ENCODE measurements at regions not wholly inside any gene's neighbourhood (a gene's known extent, or its start where the extent isn't known, plus 50 kb on each side); places are given as distances from the start of the nearest gene placed in this dataset.
A peak's percentile ranks its signal among the peaks of the same experiment; 100 is the strongest.

- DNase-seq (ENCODE audit: low read depth, low spot score) = no peak
These were observed 168.0 kb downstream of the LINC00237 start for GRCh38 chr20:20938131-20938530.

DNA sequence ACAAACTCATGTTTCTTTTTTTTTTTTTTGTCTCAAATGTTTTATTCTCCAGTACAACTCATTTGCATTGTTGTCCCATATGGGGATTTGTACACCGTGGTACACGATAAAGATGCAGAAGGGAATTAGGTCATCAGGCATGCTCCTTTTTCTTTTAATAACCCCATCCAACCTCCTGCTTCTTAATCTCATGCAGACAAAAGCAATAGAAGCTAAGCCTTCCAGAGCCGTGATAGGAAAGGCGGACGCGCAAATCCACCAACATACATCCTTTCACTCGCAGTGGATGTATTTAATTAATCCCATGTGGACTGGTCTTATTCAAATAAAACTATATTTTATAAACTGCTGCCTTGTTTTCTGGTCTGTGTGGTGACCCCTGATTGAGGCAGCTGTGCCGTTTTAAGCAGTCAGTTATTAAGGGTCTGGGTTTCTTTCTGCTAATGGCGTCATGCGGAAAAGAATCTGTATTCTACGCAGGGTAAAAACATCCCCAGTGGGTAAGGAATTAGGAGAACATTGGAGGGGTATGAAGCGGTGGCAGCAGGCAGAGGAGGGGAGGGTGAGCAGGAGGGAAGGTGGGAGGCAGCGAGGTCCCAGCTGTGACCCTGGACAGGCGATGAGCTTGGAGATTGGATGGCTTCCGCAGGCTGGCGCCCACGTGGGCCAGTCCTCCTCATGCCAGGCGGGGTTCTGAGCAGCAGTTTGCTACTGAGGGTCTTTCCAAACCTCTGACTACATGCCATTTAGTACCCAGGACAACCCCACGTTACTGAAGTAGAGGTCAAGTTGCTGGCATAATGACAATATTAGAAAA lies 172.8 kb downstream of the LINC00237 start:
- no peak for DNase-seq (ENCODE audit: low read depth, low spot score)

- DNase-seq (ENCODE audit: low read depth, low spot score) = no peak
These were observed 174.0 kb downstream of the LINC00237 start for GRCh38 chr20:20932156-20932555.

DNA sequence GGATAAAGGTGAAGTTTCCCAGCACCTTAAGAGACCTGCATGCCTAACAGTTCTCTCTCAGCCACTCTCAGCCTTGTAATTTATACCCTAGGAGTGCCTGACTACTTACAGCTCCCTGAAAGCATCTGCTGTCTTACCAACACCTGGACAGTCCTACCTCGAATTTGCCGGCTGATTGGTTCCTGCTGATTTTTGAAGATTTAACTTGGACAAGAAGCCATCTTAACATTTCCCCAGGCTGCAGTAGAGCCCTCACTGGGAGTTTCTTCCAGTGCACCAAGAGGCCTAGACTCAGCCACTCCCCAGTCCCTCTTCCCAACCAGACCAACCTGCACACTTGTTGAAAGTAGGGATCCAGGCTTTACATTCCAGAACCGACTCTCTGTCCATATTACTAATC lies 174.5 kb downstream of the LINC00237 start:
- no peak for DNase-seq (ENCODE audit: low read depth, low spot score)

DNA sequence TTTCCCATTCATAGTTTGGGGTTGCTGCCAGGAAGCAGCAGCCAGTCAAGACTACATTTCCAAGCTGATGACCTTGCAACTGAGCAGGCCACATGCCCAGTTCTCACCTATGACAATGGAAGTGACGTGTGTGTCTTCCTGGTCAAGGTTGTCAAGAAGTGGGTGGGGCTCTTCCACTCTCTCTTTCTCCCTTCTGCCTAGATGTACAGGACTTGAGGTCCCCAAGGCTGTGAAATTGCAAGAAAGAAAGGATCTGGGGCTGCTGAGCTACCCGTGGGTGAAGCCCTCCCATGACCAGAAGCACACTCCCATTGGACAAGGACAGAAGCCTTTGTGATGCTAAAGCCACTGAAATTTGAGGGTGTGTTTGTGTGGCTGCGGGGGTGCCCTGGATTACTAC lies 175.1 kb downstream of the LINC00237 start:
- DNase-seq (ENCODE audit: low read depth, low spot score) = no peak

GRCh38 chr20:20930500-20930899 lies 175.7 kb downstream of the LINC00237 start:
- no peak for DNase-seq (ENCODE audit: low read depth, low spot score)

GRCh38 chr20:20929341-20929740 lies 176.8 kb downstream of the LINC00237 start:
- no peak for DNase-seq (ENCODE audit: low read depth, low spot score)

- no peak for DNase-seq (ENCODE audit: low read depth, low spot score)
These were observed 179.8 kb downstream of the LINC00237 start for GRCh38 chr20:20926222-20926905.

GRCh38 chr20:20920433-20920832 lies 185.7 kb downstream of the LINC00237 start:
- DNase-seq (ENCODE audit: low read depth, low spot score) = no peak

DNA sequence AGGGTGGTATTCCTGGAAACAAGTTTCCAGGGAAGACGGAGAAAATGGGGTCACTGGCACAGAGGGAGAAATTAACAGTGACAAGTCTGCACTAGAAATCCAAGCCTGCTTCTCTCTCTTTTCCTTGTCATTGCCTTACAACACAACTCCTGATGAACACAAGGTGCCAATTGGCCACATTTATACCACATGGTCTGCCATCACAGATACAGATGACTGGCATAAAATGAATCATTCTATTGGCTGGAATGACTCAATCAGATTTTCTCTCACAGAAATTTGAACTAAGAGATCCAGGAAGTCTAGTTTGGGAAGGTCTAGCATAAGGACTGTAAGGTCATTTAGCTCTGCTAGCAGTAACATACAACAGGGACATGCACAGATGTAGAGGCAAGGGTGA lies 190.3 kb downstream of the LINC00237 start:
- no peak for DNase-seq (ENCODE audit: low read depth, low spot score)

GRCh38 chr20:20904501-20904831 lies 192.0 kb upstream of the RALGAPA2 start:
- no peak for DNase-seq (ENCODE audit: low read depth, low spot score)

DNA sequence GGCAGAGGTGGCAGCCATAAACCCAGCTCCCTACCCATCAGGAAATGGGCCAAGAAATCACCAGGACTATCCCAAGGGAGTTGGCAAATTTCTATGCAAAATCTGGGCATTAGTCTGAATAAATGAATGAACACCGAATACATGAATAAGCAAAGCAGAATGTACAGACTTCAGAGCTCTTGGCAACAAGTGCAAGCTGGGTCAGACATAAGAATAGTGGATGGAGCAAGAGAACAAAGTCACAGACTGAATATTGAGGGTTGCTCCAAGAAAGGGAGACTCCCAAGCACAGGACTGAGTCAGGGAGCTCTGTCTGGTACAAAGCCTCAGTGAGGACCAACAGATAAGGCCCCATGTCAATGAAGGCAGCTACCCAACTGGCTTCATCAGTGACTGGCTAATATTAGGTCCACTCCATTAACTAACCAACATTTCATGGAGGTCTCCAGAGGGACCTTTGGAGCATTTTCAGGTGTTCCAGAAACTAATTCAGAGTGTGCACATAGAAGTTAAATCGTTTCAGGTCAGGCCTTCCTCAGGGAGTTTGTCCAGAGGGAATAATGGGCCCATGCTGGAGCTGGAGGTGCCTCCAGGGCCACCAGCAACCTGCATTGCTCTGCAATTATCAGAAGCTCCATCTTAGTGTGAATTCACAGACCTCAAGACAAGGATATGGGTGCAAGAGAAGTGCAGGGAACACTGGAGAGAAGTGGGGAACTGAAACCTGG lies 191.5 kb upstream of the RALGAPA2 start:
- DNase-seq (ENCODE audit: low read depth, low spot score) = no peak

DNA sequence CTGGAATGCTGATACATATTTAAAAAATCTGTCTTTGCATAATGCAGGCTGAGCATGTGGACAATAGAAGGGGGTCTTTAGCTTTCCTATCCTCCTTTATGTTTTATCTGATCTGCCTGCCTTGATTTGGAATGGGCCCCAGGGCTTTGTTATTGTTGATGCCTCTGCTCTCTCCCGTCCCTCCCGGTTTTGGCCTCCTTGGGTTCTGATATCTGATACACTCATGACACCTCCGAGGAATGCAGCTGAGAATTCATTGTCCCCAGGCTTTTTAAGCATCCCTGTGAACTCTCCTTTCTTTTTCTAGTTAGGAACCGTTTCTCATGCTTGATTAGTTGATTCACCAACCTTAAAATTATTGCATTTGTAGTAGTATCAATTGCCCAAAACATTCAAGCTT lies 185.5 kb upstream of the RALGAPA2 start:
- DNase-seq (ENCODE audit: low read depth, low spot score) = peak; percentile 86

GRCh38 chr20:20897145-20897544 lies 184.7 kb upstream of the RALGAPA2 start:
- DNase-seq (ENCODE audit: low read depth, low spot score) = no peak

GRCh38 chr20:20896606-20897005 lies 184.2 kb upstream of the RALGAPA2 start:
- DNase-seq (ENCODE audit: low read depth, low spot score) = no peak

DNA sequence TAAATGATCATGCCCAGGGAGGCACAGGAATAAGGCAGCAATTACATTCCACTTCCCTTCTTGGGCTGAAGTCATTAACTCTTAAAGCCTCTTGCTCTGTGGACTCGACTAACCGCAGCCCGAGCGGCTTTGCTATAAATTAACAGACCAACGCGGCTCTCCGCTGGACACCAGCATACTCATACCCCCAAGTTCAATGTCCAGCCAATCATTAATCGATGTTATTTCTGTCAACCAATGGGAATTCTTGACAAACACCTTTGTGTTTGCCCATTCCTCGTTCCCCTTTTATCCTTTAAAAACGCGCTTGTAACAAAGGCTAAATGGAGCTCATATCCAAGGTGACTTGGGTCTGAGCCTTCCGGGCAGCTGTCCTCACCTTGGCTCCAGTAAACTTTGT lies 183.1 kb upstream of the RALGAPA2 start:
- no peak for DNase-seq (ENCODE audit: low read depth, low spot score)

DNA sequence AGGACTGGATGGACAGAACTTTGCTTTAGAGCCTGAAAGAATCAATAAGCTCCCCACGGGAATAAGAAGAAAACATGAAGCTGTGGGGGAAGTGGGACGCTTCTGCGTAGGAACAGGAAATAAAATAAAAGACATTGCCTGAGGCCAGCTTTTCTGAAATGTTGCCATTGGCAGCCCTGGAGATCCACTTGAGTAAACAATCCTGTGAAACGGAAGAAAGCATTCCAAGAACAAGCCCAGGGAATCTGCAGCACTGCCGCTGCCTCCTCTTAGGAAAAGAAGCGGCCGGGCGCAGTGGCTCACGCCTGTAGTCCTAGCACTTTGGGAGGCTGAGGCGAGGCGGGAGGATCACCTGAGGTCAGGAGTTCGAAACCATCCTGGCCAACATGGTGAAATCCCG lies 182.3 kb upstream of the RALGAPA2 start:
- peak; percentile 76 for DNase-seq (ENCODE audit: low read depth, low spot score)

DNA sequence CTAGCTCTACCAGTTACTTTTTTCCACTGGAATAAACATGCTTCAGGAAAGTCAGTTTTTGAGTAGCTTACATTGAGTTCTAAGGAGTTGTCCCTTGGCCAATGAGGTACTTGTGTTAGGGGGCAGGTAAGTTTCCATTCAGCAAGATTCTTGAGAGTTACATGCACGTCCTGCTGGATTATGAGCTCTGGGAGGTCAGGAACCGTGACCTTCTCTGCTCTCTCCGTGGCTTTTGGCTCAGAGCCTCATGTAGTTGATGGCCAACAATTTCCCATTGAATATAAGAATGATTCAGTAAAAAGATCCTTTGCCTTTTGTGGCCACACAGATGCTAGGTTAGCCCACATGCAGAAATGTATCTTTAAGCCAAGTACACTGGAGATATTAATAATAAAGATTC lies 181.8 kb upstream of the RALGAPA2 start:
- DNase-seq (ENCODE audit: low read depth, low spot score) = peak; percentile 5

GRCh38 chr20:20892328-20892727 lies 179.9 kb upstream of the RALGAPA2 start:
- DNase-seq (ENCODE audit: low read depth, low spot score) = peak; percentile 14

- no peak for DNase-seq (ENCODE audit: low read depth, low spot score)
These were observed 178.3 kb upstream of the RALGAPA2 start for GRCh38 chr20:20890751-20891150.

GRCh38 chr20:20888936-20889335 lies 176.5 kb upstream of the RALGAPA2 start:
- no peak for DNase-seq (ENCODE audit: low read depth, low spot score)

DNA sequence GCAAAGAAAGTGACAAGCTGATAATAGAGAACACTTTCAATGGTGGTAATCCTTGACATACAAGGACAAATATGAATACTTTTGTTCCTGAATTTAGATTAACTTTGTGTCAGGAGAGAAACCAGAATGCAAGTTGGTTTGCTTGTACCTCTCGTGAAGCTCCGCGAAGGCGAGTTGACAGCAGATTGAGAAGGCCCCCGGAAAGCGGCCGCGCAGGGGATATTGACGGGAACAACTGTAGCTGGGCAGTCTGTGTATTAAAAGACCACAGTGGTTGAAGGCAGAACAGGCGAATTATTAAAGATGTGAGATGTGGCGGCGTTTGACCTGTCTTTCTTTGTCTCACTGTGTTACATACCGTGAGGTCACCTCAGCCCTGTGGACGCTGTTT lies 175.8 kb upstream of the RALGAPA2 start:
- DNase-seq (ENCODE audit: low read depth, low spot score) = no peak

All from ELF-1 (cell line).